Large intestine (tissue), 3 donors: ENCODE measurements at regions not wholly inside any gene's neighbourhood (a gene's known extent, or its start where the extent isn't known, plus 50 kb on each side); places are given as distances from the start of the nearest gene placed in this dataset.
"Not testable (repeated sequence)": the region's sequence is repeated elsewhere in the genome, so short reads cannot be mapped to it uniquely, and the experiment has no call there.

ENCODE experiments used
- DNase-seq, 2 donors: peaks; one replicate each; pipeline versions ENCODE4 v3.0.0 to v3.0.0-alpha.2; 2013
- H3K27ac ChIP-seq: one replicate; pipeline ENCODE4 v1.5.1; 2013; ENCODE audit warnings: low read length
- H3K27me3 ChIP-seq: 2 replicates; pipeline ENCODE4 v1.6.1; 2013; ENCODE audit warnings: low read length; ENCODE audit not compliant: control insufficient read depth, insufficient read depth
- H3K36me3 ChIP-seq: 2 replicates; pipeline ENCODE4 v1.6.1; 2013; ENCODE audit warnings: low read length; ENCODE audit not compliant: control insufficient read depth, insufficient read depth
- H3K4me1 ChIP-seq: one replicate; pipeline ENCODE4 v1.6.1; 2013; ENCODE audit warnings: low read length; ENCODE audit not compliant: control insufficient read depth, insufficient read depth
- H3K4me3 ChIP-seq: one replicate; pipeline ENCODE4 v1.5.1; 2013; ENCODE audit warnings: low read length
- H3K9me3 ChIP-seq: one replicate; pipeline ENCODE4 v1.6.1; 2013; ENCODE audit warnings: mild to moderate bottlenecking, low read depth, low read length, moderate library complexity; ENCODE audit not compliant: control insufficient read depth
- whole genome bisulfite sequencing: methylation state at CpG from one replicate; pipeline ENCODE4 v1.1.5; 2013; ENCODE audit warnings: low lambda C conversion rate; ENCODE audit not compliant: insufficient coverage; 5-methylcytosine and 5-hydroxymethylcytosine counted together

DNA sequence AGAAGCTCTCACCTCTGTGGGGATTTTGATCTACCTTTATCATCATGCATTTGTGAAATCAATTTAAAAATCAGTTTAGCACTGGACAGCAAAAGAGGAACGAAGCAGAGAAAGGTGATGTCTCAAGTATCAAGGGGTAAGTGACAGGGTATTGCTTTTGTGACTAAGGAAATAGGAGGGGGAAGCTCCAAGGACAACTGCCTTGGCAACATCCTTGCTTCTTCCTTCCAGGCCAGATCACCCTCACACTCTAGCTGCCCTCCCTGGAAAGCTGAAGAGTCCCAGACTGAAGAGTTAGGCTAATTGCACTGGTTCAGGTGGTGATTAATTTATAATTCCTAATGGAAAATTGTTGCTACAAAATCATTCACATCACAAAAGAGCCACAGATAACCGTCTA lies 859.1 kb upstream of the ACVR2A start:
- WGBS: no CpG with 5 or more reads among the region's 2 CpGs
- H3K27ac ChIP-seq: no peak overlapping the region

DNA sequence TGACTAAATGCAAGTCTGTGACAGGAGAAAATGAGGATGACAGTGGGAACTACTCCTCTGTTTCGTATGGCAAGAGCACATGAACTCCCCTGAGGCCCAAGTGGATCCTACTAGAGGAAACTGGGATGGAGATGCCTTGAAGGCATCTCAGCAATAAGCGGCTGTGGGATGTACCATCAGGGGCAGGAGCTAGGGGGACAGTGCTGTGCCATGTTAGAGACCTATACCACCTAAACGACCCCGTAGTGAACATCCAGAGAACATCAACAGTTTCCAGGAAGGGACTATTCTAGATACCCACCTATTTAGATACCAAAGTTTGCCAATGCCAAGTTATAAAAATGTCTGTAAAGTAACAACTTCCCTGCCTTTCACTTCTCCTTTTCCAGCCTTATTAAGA lies 860.8 kb upstream of the ACVR2A start:
- WGBS: no CpG with 5 or more reads among the region's 4 CpGs
- H3K27me3 ChIP-seq: no peaks in the 10 kb centered on the region
- no peak for DNase-seq
- no peaks in the 10 kb centered on the region for H3K4me1 ChIP-seq
- no peaks in the 10 kb centered on the region for H3K36me3 ChIP-seq
- no peaks in the 10 kb centered on the region for H3K9me3 ChIP-seq
- H3K27ac ChIP-seq: no peak overlapping the region
- no peak overlapping the region for H3K4me3 ChIP-seq

More for the DNA sequence above, 859.1 kb upstream of the ACVR2A start:
- H3K9me3 ChIP-seq: no peaks in the 10 kb centered on the region
- DNase-seq: no peak
- H3K4me3 ChIP-seq: no peak overlapping the region
- H3K4me1 ChIP-seq: no peaks in the 10 kb centered on the region
- H3K36me3 ChIP-seq: no peaks in the 10 kb centered on the region
- no peaks in the 10 kb centered on the region for H3K27me3 ChIP-seq

DNA sequence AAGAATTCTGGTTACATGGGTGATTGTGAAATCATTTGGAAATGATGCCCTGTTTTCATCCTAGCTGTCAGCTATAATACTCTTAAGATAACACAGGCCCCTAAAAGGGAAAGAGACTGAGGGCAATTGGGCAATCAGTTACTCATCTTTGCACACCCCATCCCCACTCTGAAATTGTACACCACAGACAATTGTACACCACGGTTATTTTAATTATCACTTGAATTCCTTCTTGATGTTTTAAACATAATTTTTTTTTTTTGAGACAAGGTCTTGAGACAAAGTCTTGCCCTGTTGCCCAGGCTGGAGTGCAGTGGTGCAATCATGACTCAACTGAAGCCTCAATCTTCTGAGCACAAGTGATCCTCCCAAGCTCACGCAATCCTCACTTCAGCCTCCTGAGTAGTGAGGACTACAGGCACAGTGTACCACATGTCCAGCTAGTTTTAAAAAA lies 862.4 kb upstream of the ACVR2A start:
- H3K27me3 ChIP-seq: no peaks in the 10 kb centered on the region
- peak; percentile 23 to 34 for DNase-seq
- no CpG with 5 or more reads among the region's 2 CpGs for WGBS
- no peaks in the 10 kb centered on the region for H3K9me3 ChIP-seq
- H3K4me1 ChIP-seq: no peaks in the 10 kb centered on the region
- H3K27ac ChIP-seq: no peak overlapping the region
- no peaks in the 10 kb centered on the region for H3K36me3 ChIP-seq
- H3K4me3 ChIP-seq: no peak overlapping the region

DNA sequence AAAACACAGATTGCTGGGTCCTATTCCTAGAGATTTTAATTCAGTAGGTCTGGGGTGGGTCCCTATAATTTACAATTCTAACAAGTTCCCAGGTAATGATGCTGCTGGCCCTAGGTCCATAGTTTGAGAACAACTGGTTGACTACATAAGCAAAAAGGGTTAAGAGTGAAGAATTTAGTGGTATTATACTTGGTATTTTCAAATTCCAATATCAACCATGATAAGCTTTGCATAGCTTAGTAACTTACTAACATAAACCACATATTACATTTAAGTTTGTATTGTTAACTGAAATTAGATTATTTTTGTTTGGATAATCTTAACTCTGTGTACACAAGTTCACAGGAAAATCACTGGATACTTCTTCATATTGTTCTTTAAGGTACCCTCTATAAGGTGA lies 862.9 kb upstream of the ACVR2A start:
- DNase-seq: no peak
- no peaks in the 10 kb centered on the region for H3K9me3 ChIP-seq
- H3K4me3 ChIP-seq: no peak overlapping the region
- no peaks in the 10 kb centered on the region for H3K27me3 ChIP-seq
- H3K36me3 ChIP-seq: no peaks in the 10 kb centered on the region
- no peaks in the 10 kb centered on the region for H3K4me1 ChIP-seq
- no peak overlapping the region for H3K27ac ChIP-seq

DNA sequence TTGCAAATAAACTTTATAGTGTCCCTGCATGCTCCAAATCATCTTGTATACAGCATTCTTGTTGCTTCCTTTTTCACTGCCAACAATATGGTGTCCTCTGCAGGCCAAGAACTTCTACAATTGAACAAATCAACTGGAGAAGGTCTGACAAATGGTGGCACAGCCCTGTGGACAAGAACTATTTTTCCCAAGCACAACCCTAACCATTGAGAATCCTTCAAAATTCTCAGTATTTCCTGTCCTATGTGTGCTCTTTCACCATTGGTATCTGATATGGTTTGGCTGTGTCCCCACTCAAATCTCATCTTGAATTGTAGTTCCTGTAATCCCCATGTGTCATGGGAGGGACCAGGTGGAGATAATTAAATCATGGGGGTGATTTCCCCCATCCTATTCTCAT lies 865.1 kb upstream of the ACVR2A start:
- H3K4me1 ChIP-seq: no peaks in the 10 kb centered on the region
- no peaks in the 10 kb centered on the region for H3K9me3 ChIP-seq
- H3K4me3 ChIP-seq: no peak overlapping the region
- H3K27ac ChIP-seq: no peak overlapping the region
- no peak for DNase-seq
- H3K27me3 ChIP-seq: no peaks in the 10 kb centered on the region
- H3K36me3 ChIP-seq: no peaks in the 10 kb centered on the region

DNA sequence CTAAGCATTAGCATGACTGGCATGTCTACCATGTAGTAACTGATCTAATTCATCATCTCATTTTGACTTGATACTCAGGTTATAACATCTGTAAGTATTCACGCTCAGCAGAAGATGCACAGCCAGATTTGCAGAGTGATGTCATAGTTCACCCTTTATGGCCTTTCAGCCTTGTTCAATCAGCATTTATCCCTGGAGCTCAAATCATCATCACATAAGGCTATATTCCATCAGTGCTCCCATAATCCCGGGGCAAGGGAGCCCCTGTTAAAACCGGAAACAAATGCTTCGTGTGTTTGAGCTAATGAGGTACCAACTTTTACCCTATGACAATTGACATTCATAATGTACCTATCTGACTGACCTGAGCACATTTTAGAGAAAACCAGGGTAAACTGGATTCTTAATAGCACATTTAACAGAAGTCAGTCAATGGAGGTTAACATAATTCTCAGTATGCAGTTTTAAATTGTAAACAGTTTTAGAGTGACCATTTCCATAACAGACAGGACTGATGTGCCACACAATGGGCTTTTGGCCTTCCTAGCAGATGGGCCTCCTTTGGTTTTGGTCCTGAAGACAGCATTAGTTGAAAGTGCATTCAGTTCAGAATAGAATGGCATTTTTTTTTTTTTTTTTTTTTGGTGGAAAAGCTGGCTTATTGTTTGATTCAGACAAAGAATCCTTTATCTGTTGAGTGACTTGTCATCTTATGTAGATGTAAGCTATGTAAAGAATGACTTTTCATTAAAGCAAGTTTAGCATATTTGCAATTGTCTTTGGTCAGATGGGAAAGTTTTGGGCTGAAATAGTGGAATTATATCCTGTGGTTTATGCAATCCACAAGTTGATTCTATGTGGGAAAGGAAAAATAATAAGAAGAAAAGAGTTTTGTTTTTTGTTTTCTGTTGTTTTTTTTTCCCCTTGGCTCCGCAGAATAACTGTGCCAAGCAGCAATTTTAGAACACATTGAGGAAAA lies 866.0 kb upstream of the ACVR2A start:
- Histone ChIP-seq H3K36me3 (no peaks in the 10 kb centered on the region), H3K27ac (no peak overlapping the region)
- 100% methylated on average over 1 of the region's 5 CpGs for WGBS

DNA sequence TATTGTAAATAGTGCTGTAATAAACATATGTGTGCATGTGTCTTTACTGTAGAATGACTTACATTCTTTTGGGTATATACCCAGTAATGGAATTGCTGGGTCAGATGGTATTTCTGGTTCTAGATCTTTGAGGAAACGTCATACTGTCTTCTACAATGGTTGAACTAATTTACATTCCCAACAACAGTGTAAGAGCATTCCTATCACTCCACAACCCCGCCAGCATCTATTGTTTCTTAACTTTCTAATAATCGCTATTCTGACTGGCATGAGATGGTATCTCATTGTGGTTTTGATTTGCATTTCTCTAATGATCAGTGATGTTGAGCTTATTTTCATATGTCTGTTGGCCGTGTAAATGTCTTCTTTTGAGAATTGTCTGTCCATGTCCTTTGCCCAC lies 873.8 kb upstream of the ACVR2A start:
- H3K27me3 ChIP-seq, H3K4me3 ChIP-seq, H3K9me3 ChIP-seq, H3K4me1 ChIP-seq, H3K27ac ChIP-seq, DNase-seq, H3K36me3 ChIP-seq: not testable (repeated sequence)
- WGBS: no CpG with 5 or more reads among the region's 4 CpGs

More for the DNA sequence above, 866.0 kb upstream of the ACVR2A start:
- H3K4me1 ChIP-seq: no peaks in the 10 kb centered on the region
- H3K27me3 ChIP-seq: no peaks in the 10 kb centered on the region
- no peaks in the 10 kb centered on the region for H3K9me3 ChIP-seq
- no peak for DNase-seq
- no peak overlapping the region for H3K4me3 ChIP-seq

DNA sequence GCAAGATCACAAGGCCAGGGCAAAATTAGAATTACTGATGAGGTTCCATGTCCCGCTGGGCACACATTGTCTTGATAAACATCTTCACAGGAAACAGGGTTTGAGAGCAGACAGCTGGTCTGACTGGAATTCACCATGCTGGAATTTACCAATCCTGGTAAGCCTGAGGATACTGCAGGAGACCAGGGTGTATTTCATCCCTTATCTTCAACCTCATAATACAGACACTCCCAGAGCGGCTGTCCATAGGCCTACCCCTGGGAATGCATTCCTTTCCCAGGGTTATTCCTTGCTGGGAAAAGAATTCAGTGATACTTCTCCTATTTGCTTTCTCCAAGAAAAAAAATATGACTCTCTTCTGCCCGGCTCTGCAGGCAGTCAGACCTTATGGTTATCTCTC lies 875.1 kb upstream of the ACVR2A start:
- not testable (repeated sequence) for H3K9me3 ChIP-seq, H3K27me3 ChIP-seq, H3K36me3 ChIP-seq, H3K27ac ChIP-seq, H3K4me1 ChIP-seq, H3K4me3 ChIP-seq, DNase-seq
- no CpG with 5 or more reads among the region's 3 CpGs for WGBS

DNA sequence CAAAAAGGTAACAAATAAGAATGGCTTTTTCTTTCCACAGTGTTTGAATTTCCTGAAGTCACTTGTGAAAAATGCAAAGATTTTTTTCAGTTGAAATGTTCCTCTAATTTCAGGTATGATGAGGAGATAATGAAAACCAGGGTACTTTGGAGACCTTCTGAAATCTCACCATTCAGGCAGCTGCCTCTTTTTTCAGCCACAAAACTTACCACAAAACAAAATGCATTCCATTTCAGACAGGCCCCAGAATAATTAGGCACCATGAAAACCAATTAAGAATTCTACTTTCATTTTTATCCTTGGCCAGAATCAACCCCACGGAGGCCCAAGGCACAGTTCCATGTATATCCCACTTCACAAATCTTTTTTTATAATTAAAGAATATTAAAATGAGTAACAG lies 880.3 kb upstream of the ACVR2A start:
- H3K4me1 ChIP-seq: no peaks in the 10 kb centered on the region
- DNase-seq: no peak
- no peaks in the 10 kb centered on the region for H3K36me3 ChIP-seq
- no peak overlapping the region for H3K27ac ChIP-seq
- H3K4me3 ChIP-seq: no peak overlapping the region
- H3K9me3 ChIP-seq: no peaks in the 10 kb centered on the region
- no peaks in the 10 kb centered on the region for H3K27me3 ChIP-seq
- WGBS: no CpG with 5 or more reads among the region's 1 CpG

DNA sequence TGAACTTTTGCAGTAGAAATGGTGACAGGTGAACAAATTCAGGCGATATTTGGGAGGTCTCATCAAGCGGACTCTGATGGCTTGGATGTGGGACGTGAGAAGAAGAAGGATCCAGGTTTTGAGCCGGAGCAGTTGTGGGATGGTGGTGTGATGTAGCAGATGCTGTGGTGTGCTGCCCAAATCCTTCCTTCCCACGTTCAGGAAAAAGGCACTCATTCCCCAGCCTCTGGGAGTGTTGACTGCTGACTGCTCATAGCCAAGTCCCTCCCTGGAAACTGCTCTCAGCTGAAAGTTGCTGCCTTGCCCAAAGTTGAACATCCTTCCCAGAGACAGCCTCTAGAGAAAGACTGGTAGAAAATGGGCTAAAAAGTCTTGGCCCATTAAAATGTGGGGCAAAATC lies 890.3 kb upstream of the ACVR2A start:
- Histone ChIP-seq H3K27ac (no peak overlapping the region), H3K4me1 (no peaks in the 10 kb centered on the region), H3K36me3 (no peaks in the 10 kb centered on the region), H3K27me3 (no peaks in the 10 kb centered on the region), H3K9me3 (no peaks in the 10 kb centered on the region), H3K4me3 (no peak overlapping the region)
- WGBS: no CpG with 5 or more reads among the region's 5 CpGs
- no peak for DNase-seq

DNA sequence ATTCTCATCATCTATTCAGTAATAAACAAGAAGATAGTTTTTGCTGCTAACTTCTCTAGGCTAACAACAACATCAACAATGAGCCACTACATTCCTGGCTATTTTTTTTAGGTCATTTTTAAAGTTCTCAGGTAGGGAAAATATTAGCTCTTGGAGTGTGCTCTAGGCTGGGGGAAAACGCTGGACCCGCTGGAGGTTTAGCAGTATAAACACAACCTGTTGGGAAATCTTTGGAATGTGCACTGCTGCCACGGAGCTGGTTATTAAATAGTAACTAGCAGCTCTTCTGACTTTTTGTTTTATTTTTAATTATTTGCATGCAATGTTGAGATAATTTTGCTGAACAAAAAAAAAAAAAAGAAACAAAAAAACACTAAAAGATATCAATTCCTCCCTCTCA lies 892.1 kb upstream of the ACVR2A start:
- 80% methylated on average over 1 of the region's 3 CpGs for WGBS
- Histone ChIP-seq H3K9me3 (no peaks in the 10 kb centered on the region), H3K4me3 (no peak overlapping the region), H3K27ac (no peak overlapping the region), H3K36me3 (no peaks in the 10 kb centered on the region), H3K27me3 (no peaks in the 10 kb centered on the region), H3K4me1 (no peaks in the 10 kb centered on the region)
- no peak for DNase-seq
